OCI-LY3 (cell line): ENCODE measurements at regions not wholly inside any gene's neighbourhood (a gene's known extent, or its start where the extent isn't known, plus 50 kb on each side); places are given as distances from the start of the nearest gene placed in this dataset.

Source experiments
- H2AFZ ChIP-seq: fragments of 200-600, 300-600 bp; shearing (Covaris generic); 2 replicates; pipeline ENCODE4 v1.6.0; 2014; ENCODE audit warnings: antibody characterized with exemption, low read depth, low read length
- H3K27ac ChIP-seq: fragments of 200-600, 300-600 bp; sonication (generic); 2 replicates; pipeline ENCODE4 v1.5.1; 2014; ENCODE audit warnings: mild to moderate bottlenecking, low read length, moderate library complexity, mixed read lengths
- H3K27me3 ChIP-seq: fragments of 200-600, 300-600 bp; sonication (generic); 2 replicates; pipeline ENCODE4 v1.6.1; 2014; ENCODE audit warnings: low read depth, low read length, mixed read lengths
- H3K36me3 ChIP-seq: fragments of 200-600, 300-600 bp; sonication (generic); replicated peaks from 2 replicates; pipeline ENCODE3; 2014; ENCODE audit warnings: low read depth, low read length, mixed read lengths
- H3K4me1 ChIP-seq: fragments of 300-600, 200-600 bp; sonication (generic); 2 replicates; pipeline ENCODE4 v1.6.1; 2014; ENCODE audit warnings: low read length, mixed read lengths
- H3K4me2 ChIP-seq: fragments of 200-600, 300-600 bp; sonication (generic); 2 replicates; pipeline ENCODE4 v1.6.1; 2014; ENCODE audit warnings: low read length, mixed read lengths
- H3K4me3 ChIP-seq: fragments of 300-600, 200-600 bp; sonication (generic); 2 replicates; pipeline ENCODE4 v1.5.1; 2014; ENCODE audit warnings: antibody characterized with exemption, mild to moderate bottlenecking, low read length, moderate library complexity
- H3K79me2 ChIP-seq: fragments of 300-600, 200-600 bp; shearing (Covaris generic); 2 replicates; pipeline ENCODE4 v1.6.1; 2014; ENCODE audit warnings: mild to moderate bottlenecking, low read length, mixed read lengths
- H3K9ac ChIP-seq: fragments of 300-600, 200-600 bp; shearing (Covaris generic); 2 replicates; pipeline ENCODE4 v1.6.0; 2014; ENCODE audit warnings: mild to moderate bottlenecking, low read length, moderate library complexity
- H3K9me3 ChIP-seq: fragments of 200-600, 300-600 bp; shearing (Covaris generic); 2 replicates; pipeline ENCODE4 v1.6.1; 2014; ENCODE audit warnings: low read length, mixed read lengths; ENCODE audit not compliant: insufficient read depth
- H4K20me1 ChIP-seq: fragments of 200-600, 300-600 bp; sonication (generic); 2 replicates; pipeline ENCODE4 v1.6.1; 2016; ENCODE audit warnings: low read length, mixed read lengths; ENCODE audit not compliant: insufficient read depth
- EZH2phosphoT487 ChIP-seq: fragments of 200-600 bp; shearing (Covaris generic); IDR thresholded peaks from 2 replicates; pipeline ENCODE4 v1.6.1; 2018; ENCODE audit warnings: antibody characterized with exemption, mixed run types, low read depth
- TF ChIP-seq, protein P1 (sequence below): fragments of 200-600, 300-600 bp; sonication (generic); IDR thresholded peaks from 2 replicates; pipeline ENCODE4 v1.5.1; 2014; ENCODE audit warnings: antibody characterized with exemption, low read length, low read depth

DNA sequence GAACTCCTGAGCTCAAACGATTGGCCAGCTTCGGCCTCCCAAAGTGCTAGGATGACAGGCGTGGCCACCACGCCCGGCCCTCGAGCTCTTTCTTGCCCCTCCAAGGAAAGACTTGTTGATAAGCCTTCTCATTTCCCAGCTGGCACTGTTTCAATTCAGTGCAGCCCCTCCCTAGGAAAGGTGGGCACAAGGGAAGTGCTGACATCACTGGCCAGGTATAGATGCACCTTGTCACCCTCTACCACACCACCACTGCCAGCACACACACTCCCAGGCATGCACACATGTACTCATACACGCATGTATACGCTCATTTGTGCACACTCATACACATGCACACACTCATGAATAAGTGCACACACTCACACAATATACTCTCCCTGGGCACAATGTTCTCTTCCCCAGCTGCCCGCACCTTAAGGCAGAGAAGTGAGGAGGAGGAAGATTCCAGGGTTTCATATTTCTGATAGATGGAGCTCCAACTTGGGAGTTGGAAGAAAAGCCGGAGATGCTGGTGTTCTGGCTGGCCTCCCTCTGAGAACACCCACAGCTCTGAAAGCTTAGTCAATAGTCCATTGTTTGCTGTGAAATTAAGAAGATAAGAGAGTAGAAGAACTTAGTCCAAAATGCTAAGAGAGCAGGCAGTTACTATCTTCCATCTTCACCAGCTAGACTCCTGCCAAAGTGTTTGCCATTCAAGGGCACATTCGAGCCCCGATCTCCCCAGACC, 196.7 kb downstream of the FOXO1 start:
- Histone ChIP-seq H3K27ac (no peak overlapping the region), H3K79me2 (no peaks in the 10 kb centered on the region), H3K9me3 (no peaks in the 10 kb centered on the region), H3K9ac (no peak overlapping the region), H3K4me1 (no peaks in the 10 kb centered on the region), H3K4me2 (no peak overlapping the region), H4K20me1 (no peaks in the 10 kb centered on the region), H2AFZ (no peak overlapping the region), H3K4me3 (no peak overlapping the region), H3K27me3 (peaks cover 4% of the 10 kb centered on the region; the same call in 1 of the 2 replicates), H3K36me3 (no peaks in the 10 kb centered on the region)
- TF ChIP-seq EZH2phosphoT487: no peak

DNA sequence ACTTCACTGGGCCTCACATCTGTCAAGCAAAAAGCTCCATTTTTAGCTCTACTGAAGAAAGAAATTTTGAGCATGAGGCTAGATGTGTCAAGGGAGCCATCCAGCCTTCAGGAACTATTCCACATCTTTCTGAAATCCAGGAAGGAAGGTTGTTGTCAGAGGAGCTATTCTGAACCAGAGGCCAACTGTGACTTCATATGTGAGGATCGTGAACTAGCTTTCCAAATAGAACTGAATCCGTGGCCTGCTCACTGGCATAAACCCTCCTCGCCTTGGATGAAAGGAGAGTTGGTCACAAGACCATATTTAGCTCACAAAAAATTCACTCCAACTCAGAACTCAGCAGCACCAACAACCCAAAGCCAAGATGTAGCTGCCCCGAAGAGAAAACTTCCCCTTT, 195.8 kb downstream of the FOXO1 start:
- Histone ChIP-seq H3K79me2 (no peaks in the 10 kb centered on the region), H3K4me3 (no peak overlapping the region), H3K9ac (no peak overlapping the region), H3K27me3 (no peaks in the 10 kb centered on the region), H3K27ac (no peak overlapping the region), H3K4me2 (no peak overlapping the region), H3K9me3 (no peaks in the 10 kb centered on the region), H2AFZ (no peak overlapping the region), H3K4me1 (no peaks in the 10 kb centered on the region), H3K36me3 (no peaks in the 10 kb centered on the region), H4K20me1 (no peaks in the 10 kb centered on the region)
- no peak for TF ChIP-seq EZH2phosphoT487
- TF ChIP-seq, protein P1, sequence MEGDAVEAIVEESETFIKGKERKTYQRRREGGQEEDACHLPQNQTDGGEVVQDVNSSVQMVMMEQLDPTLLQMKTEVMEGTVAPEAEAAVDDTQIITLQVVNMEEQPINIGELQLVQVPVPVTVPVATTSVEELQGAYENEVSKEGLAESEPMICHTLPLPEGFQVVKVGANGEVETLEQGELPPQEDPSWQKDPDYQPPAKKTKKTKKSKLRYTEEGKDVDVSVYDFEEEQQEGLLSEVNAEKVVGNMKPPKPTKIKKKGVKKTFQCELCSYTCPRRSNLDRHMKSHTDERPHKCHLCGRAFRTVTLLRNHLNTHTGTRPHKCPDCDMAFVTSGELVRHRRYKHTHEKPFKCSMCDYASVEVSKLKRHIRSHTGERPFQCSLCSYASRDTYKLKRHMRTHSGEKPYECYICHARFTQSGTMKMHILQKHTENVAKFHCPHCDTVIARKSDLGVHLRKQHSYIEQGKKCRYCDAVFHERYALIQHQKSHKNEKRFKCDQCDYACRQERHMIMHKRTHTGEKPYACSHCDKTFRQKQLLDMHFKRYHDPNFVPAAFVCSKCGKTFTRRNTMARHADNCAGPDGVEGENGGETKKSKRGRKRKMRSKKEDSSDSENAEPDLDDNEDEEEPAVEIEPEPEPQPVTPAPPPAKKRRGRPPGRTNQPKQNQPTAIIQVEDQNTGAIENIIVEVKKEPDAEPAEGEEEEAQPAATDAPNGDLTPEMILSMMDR: no peak

DNA sequence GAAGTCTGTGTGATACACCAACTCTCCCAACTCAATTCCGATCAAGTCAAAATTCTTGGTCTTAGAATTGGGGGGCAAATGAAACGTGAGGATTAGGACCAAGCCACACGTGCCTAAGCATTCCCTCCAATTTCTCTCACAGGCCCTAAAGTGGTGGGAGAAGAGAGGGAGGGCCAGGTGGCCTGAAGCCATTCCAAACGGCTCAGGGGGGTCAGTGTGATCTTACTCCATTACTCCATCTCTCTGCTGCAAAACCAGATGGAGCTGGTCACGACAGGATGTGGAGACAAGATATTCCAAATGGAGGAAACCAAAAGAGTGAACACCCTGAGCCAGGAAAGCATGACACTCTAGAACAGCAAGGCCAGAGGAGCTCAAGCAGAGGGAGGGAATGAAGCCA, 195.4 kb downstream of the FOXO1 start:
- no peaks in the 10 kb centered on the region for H4K20me1 ChIP-seq
- no peaks in the 10 kb centered on the region for H3K9me3 ChIP-seq
- H3K4me3 ChIP-seq: no peak overlapping the region
- TF ChIP-seq, protein P1: no peak
- TF ChIP-seq EZH2phosphoT487: no peak
- no peaks in the 10 kb centered on the region for H3K36me3 ChIP-seq
- H3K27ac ChIP-seq: no peak overlapping the region
- H3K27me3 ChIP-seq: no peaks in the 10 kb centered on the region
- no peak overlapping the region for H2AFZ ChIP-seq
- no peak overlapping the region for H3K9ac ChIP-seq
- no peaks in the 10 kb centered on the region for H3K79me2 ChIP-seq
- no peak overlapping the region for H3K4me2 ChIP-seq
- H3K4me1 ChIP-seq: no peaks in the 10 kb centered on the region

DNA sequence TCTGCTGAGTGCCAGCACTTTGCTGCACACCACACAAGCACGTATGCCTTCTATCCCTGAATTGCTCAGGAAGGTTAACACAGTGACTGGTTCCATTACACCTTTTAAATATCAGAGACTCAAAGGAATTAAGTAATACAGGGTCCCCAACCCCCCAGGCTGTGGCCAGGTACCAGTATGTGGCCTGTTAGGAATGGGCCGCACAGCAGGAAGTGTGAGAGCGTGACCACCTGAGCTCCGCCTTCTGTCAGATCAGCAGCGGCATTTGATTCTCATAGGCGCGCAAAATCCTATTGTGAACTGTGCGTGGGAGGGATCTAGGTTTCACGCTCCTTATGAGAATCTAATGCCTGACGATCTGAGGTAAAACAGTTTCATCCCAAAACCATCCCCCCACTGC, 194.5 kb downstream of the FOXO1 start:
- Histone ChIP-seq H3K27ac (no peak overlapping the region), H3K9me3 (no peaks in the 10 kb centered on the region), H2AFZ (no peak overlapping the region), H3K4me3 (no peak overlapping the region), H3K79me2 (no peaks in the 10 kb centered on the region), H3K36me3 (no peaks in the 10 kb centered on the region), H3K4me1 (no peaks in the 10 kb centered on the region), H3K4me2 (no peak overlapping the region), H3K27me3 (no peaks in the 10 kb centered on the region), H3K9ac (no peak overlapping the region), H4K20me1 (no peaks in the 10 kb centered on the region)
- TF ChIP-seq, protein P1: no peak
- no peak for TF ChIP-seq EZH2phosphoT487
